Vagina (tissue), 2 donors: ENCODE measurements at regions not wholly inside any gene's neighbourhood (a gene's known extent, or its start where the extent isn't known, plus 50 kb on each side); places are given as distances from the start of the nearest gene placed in this dataset.

ENCODE experiments used
- DNase-seq, 2 donors: peaks; one replicate each; pipeline ENCODE4 v3.0.0-alpha.2; 2017; ENCODE audit errors: extremely low spot score in 2 of 2
- H3K27ac ChIP-seq: fragments of 200-600 bp; sonication (generic); one replicate; pipeline ENCODE4 v1.5.1; 2019
- H3K27me3 ChIP-seq: fragments of 200-600 bp; sonication (generic); one replicate; pipeline ENCODE4 v1.5.1; 2019
- H3K36me3 ChIP-seq, 2 donors: fragments of 200-600 bp; sonication (generic); one replicate each; pipeline ENCODE4 v1.5.1; 2017 to 2019
- H3K4me1 ChIP-seq: fragments of 200-600 bp; sonication (generic); one replicate; pipeline ENCODE4 v1.5.1; 2019
- H3K4me3 ChIP-seq, 2 donors: fragments of 200-600 bp; sonication (generic); 1 replicate in 1 of 2; 2 replicates in 1 of 2; pipeline ENCODE4 v1.5.1; 2016 to 2019
- H3K9me3 ChIP-seq: fragments of 200-600 bp; sonication (generic); one replicate; pipeline ENCODE4 v1.5.1; 2019
- CTCF ChIP-seq, 3 experiments: fragments of 450-650 bp in 2 of 3; fragments of 200-600 bp in 1 of 3; sonication (generic) in 1 of 3; IDR thresholded peaks; one replicate each; pipeline ENCODE4 v1.5.1; 2017 to 2019; ENCODE audit warnings: antibody characterized with exemption in 3 of 3, mild to moderate bottlenecking in 2 of 3, moderate library complexity in 2 of 3
- POLR2A ChIP-seq, 2 donors: fragments of 450-650 bp; IDR thresholded peaks; one replicate each; pipeline ENCODE4 v1.6.1; 2017; ENCODE audit warnings: antibody characterized with exemption in 2 of 2, mild to moderate bottlenecking in 2 of 2, moderate library complexity in 2 of 2
- POLR2AphosphoS5 ChIP-seq, 2 donors: sonication (generic); formaldehyde crosslinking; IDR thresholded peaks; one replicate each; pipeline ENCODE4 v1.9.0; 2017; ENCODE audit warnings: antibody characterized with exemption in 2 of 2, mild to moderate bottlenecking in 2 of 2, low read depth in 1 of 2; ENCODE audit not compliant: insufficient read depth in 1 of 2
- intact Hi-C: fragments of 100-400 bp; cut with DNase I; formaldehyde crosslinking; loops from one replicate; pipeline ENCODE4 v1.15.1; 2023

- Histone ChIP-seq H3K27ac (no peak overlapping the region), H3K27me3 (no peaks in the 10 kb centered on the region), H3K36me3 (no peaks in the 10 kb centered on the region), H3K9me3 (no peaks in the 10 kb centered on the region), H3K4me3 (no peak overlapping the region), H3K4me1 (peaks cover 12% of the 10 kb centered on the region)
- intact Hi-C loops: loop anchor here (5.0 kb wide), 1 partner anchor 195 kb away; no protein-coding TSS in a partner anchor
- no peak for DNase-seq
- TF ChIP-seq POLR2A (IDR thresholded peaks at IDR 0.05) (no peak), POLR2AphosphoS5 (IDR thresholded peaks at IDR 0.05; ENCODE audit: insufficient read depth in 1 of 2, low read depth in 1 of 2) (no peak), CTCF (IDR thresholded peaks at IDR 0.05) (no peak)
Observed at GRCh38 chr3:43156812-43157455, 51.1 kb upstream of the POMGNT2 start.

GRCh38 chr3:43155464-43156121 is 49.7 kb upstream of the POMGNT2 start:
- no peak overlapping the region for H3K4me3 ChIP-seq
- no peak overlapping the region for H3K27ac ChIP-seq
- intact Hi-C loops: loop anchor here (5.0 kb wide), 1 partner anchor 193 kb away; no protein-coding TSS in a partner anchor
- DNase-seq: no peak
- TF ChIP-seq CTCF (IDR thresholded peaks at IDR 0.05) (peak in 1 of 3 experiments; percentile 40), POLR2AphosphoS5 (IDR thresholded peaks at IDR 0.05; ENCODE audit: insufficient read depth in 1 of 2, low read depth in 1 of 2) (peak in 1 of 2 donors; percentile 40), POLR2A (IDR thresholded peaks at IDR 0.05) (no peak)
- no peaks in the 10 kb centered on the region for H3K9me3 ChIP-seq
- no peaks in the 10 kb centered on the region for H3K36me3 ChIP-seq
- peaks cover 12% of the 10 kb centered on the region for H3K4me1 ChIP-seq
- no peaks in the 10 kb centered on the region for H3K27me3 ChIP-seq
